ENCODE measurements at regions not wholly inside any gene's neighbourhood (a gene's known extent, or its start where the extent isn't known, plus 50 kb on each side); places are given as distances from the start of the nearest gene placed in this dataset.
"Not testable (repeated sequence)": the region's sequence is repeated elsewhere in the genome, so short reads cannot be mapped to it uniquely, and the experiment has no call there.

- no peak for DNase-seq
Measured at GRCh38 chr1:8139383-8139782, 113.3 kb upstream of the ERRFI1 start.

- DNase-seq: no peak
Measured at GRCh38 chr1:8138673-8139072, 112.6 kb upstream of the ERRFI1 start.

GRCh38 chr1:8137481-8138244 is 111.6 kb upstream of the ERRFI1 start:
- DNase-seq: peak; percentile 78

GRCh38 chr1:8136766-8137165 is 110.7 kb upstream of the ERRFI1 start:
- no peak for DNase-seq

GRCh38 chr1:8135250-8135649 is 109.1 kb upstream of the ERRFI1 start:
- no peak for DNase-seq

GRCh38 chr1:8134546-8135235 is 108.6 kb upstream of the ERRFI1 start:
- no peak for DNase-seq

GRCh38 chr1:8133657-8134430 is 107.7 kb upstream of the ERRFI1 start:
- peak; percentile 88 for DNase-seq

- no peak for DNase-seq
Measured at GRCh38 chr1:8133190-8133589, 107.1 kb upstream of the ERRFI1 start.

- no peak for DNase-seq
Measured at GRCh38 chr1:8127171-8127641, 101.1 kb upstream of the ERRFI1 start.

- DNase-seq: no peak
Measured at GRCh38 chr1:8122477-8123407, 96.6 kb upstream of the ERRFI1 start.

GRCh38 chr1:8122160-8122476 is 96.0 kb upstream of the ERRFI1 start:
- DNase-seq: no peak

GRCh38 chr1:8121261-8122159 is 95.4 kb upstream of the ERRFI1 start:
- no peak for DNase-seq

GRCh38 chr1:8120693-8121260 is 94.7 kb upstream of the ERRFI1 start:
- no peak for DNase-seq

- DNase-seq: not testable (repeated sequence)
Measured at GRCh38 chr1:8118736-8119135, 92.6 kb upstream of the ERRFI1 start.

- DNase-seq: no peak
Measured at GRCh38 chr1:8118031-8118451, 91.9 kb upstream of the ERRFI1 start.

- DNase-seq: peak; percentile 82
Measured at GRCh38 chr1:8116894-8117264, 90.8 kb upstream of the ERRFI1 start.

- no peak for DNase-seq
Measured at GRCh38 chr1:8115769-8116167, 89.7 kb upstream of the ERRFI1 start.

- no peak for DNase-seq
Measured at GRCh38 chr1:8115031-8115768, 89.1 kb upstream of the ERRFI1 start.

GRCh38 chr1:8113262-8114220 is 87.4 kb upstream of the ERRFI1 start:
- no peak for DNase-seq

All from femur (tissue), 1 donor.